AG08396 (cell line): ENCODE measurements at regions not wholly inside any gene's neighbourhood (a gene's known extent, or its start where the extent isn't known, plus 50 kb on each side); places are given as distances from the start of the nearest gene placed in this dataset.

Experiments
- DNase-seq: peaks from one replicate; pipeline ENCODE4 v3.0.0; 2012; ENCODE audit warnings: low spot score, mixed read lengths

DNA sequence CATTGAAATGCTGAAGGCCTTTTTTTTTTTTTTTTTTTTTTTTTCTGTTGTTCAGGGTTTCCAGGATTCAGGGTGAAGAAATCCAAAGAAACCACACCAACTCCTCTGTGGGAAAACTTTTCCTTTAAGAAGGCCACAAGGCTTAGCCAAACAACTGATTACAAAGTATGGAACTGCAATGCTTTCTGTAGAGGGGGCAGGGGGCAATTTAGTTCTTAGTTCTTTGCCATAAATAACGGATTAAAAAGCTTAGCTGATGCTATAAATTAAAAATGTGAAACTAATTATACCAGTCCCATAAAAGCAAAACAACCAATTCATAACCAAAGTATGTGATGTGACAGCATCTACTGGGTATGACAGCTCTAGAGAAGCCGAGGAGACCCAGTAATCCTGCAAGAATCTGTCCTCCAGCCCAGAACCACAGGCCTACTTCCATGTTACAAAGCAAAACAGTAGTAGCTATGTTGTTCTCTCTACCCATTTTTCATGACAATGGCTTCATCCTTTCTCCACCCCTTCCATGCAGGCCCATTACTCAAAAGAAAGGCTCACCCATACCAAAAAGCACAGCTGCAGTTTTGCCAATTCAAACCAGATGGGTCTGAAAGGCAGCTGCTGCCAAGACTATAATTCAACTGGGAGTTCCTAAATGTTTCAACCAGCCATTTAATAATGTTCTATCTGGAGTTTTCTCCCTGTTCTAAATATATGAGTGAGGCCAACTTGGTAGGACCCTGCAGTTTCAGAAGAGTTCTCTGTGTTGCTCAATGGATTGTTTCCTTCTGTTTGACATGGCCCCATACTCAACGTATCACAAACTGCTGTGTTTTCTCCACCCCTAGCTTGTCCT is 167.1 kb upstream of the ZFHX3 start:
- DNase-seq: peak; percentile 45

DNA sequence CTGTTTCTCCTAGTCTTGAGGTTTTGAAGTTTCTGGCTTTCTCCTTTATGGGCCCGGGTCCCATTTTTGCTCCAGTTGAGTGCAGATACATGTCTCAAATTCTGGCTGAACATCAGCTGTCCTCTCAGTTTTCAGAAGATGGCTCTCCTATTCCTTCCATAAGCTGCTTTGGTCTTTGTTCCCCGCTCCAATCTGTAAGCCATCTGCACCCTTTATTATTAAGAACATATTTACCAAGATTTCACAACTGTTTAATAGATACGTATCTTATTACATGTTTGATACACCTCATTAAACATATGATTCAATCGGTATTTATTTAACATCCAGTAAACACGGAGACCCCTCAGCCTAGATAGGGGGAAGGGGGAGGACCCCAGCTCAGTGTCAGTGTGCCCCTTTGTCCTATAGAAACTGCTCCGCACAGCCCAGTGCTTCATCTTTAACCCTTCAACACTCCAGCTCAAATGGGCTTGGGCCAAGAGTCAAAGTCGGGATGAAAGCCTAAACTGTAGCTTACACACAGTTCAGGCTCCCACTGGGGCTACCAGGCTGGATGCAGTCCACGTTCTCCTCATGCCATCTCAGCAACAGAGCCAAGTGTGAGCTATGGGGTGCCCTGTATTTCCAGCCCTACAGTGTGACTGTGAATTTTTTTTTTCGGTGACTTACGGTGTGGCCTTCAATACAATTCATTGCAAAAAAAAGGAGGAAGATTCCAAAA is 166.0 kb upstream of the ZFHX3 start:
- DNase-seq: no peak

DNA sequence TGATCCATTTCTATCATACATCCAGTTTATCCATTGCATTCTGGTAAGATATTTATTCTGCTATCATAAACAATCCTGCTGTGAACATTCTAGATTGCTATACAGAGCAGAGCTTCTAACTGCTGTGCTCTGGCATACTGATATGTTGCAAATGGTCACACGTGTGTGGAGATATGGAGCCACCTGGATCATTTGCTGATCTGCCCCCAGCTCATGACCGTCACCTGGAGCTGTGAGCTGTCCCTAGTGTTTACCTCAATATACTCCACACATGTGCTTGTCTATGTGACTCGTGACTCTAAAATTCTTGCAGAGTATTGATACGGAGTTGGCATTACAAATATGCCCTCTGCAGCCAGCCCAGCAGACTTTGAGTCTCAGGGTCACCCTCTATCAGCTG is 164.5 kb upstream of the ZFHX3 start:
- no peak for DNase-seq

DNA sequence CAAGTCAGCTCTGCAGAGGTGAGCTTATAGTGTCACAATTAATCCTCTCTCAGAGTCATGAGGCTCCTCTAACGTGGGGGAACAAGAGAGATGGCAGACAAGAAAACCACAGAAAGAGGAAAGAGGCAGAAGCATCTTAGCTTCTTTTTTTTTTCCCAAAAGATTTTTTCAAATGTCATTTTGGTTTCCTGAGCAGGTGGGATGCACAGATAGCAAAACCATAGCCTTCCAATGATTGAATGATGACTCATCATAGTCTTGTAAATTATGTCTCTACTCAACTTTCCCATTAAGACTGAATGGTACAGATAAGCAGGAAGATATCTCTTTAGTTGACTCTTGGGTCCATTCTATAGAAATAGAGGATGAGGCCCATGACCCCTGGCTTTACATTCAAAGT is 162.8 kb upstream of the ZFHX3 start:
- DNase-seq: no peak

DNA sequence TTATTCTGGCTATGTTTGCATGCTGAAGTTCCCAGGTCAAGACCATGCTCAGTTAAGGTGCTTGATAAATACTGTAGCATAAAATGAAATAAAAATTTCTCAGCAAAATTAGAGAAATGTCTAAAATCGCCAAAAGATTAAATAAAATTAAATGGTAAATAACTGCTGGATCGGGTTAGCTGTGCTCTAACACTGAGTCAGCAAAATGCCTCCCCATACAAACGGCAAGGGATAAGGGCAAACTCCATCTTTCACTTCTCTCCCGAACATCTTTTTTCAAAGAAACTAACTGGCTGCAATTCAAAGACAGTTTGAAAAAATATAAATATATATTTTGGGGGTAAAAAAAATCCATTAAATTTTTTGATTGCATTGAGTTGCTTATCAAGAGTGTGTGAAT is 162.2 kb upstream of the ZFHX3 start:
- no peak for DNase-seq

DNA sequence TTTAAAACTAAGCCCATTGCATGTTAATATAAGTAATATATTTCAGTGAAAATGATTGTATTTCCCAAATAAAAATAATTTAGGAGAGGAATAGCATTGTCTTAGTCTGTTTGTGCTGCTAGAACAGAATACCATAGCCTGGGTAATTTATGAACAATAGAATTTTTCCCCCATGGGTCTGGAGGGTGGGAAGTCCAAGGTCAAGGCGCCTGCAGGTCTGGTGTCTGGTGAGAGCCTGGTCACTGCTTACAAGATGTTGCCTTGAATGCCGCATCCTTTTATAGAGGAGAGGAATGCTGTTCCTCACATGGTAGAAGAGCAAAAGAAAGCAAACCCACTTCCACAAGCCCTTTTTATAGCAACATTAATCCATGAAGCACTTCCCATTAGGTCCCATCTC is 161.3 kb upstream of the ZFHX3 start:
- DNase-seq: no peak

DNA sequence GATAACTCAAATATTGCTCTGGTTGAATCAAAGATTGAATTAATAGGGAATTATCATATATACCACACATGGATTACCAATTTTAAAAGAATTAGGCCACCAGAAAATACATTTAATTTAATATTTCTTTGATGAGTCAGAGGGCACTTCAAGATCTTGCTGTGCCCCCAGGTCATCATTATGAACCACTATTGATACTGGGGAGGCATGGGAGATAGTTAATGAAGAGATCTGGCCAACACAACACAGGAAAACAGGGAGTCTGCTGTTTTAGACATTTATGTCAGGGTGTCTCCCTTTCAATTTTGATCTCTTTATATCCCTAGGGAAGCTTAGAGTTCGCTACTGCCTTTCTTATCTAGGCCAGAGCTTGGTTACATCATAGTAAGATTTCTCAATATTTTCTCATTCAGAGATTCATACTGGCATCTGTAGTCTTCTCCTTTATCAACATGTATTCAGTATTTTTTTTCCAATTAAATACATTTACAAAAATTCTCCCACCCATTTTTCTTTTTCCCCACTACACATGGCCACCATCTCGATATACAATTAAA is 158.3 kb upstream of the ZFHX3 start:
- DNase-seq: no peak

DNA sequence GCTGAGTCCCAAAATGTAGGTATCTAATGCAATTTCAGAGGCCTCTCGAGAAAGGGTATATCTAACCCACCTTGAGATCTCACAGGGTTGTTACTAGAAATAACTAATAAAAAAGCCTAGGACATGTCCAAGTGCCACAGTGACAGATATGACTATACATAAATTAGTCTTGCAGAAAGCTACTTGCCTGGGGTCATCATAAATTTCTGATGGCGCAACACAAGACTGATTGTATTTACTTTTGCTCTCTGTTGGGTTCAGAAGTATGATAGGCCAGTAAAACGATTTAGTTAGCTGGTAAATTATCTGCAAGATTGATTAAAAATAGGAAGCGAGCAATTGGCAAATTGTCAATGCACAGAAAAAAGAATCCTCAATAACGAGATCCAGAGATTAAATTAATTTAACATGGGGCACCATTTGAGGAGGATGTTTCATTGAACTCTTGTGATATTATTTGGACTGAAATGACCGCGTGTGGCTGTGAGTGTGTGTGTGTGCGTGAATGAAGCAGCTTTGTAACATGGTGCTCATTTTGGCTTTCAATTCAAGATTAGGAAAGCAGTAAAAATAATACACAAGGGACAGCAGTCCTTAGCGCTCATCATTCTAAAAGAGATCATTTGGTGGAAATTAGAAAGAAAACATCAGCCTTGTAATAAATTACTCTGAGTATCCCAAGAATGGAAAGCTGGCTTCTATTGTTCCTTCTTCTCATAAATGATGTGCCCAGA is 157.4 kb upstream of the ZFHX3 start:
- no peak for DNase-seq

DNA sequence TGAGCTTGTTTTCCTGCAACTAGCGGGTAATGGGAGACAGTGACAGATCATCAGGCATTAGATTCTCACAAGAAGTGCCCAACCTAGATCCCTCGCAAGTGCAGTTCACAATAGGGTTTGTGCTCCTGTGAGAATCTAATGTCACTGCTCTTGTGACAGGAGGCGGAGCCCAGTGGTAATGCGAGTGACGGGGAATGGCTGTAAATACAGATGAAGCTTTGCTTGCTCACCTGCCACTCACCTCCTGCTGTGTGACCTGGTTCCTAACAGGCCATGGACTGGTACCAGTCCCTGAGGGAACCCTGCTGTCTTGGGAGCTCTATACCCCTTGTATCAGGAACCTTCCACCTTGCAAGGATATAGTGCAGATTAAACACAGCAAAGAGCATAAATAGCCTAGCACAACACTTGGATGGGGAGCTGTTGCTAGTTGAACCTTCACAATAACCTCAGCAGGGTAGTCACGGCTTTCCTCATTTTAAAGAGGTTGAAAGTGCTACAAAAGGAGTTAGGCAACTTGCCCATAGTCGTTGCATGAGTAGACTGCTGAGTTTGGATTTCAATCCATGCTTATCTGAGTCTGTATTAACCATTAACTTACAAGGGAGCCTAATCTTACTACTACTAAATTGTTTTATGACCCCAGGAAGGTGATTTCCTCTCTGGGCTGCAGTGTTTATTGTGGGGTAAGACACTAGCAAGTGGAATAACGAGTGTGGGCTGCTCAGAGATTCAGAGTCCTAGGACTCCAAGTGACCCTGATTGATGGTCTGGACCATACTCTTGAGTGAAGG is 156.6 kb upstream of the ZFHX3 start:
- no peak for DNase-seq

DNA sequence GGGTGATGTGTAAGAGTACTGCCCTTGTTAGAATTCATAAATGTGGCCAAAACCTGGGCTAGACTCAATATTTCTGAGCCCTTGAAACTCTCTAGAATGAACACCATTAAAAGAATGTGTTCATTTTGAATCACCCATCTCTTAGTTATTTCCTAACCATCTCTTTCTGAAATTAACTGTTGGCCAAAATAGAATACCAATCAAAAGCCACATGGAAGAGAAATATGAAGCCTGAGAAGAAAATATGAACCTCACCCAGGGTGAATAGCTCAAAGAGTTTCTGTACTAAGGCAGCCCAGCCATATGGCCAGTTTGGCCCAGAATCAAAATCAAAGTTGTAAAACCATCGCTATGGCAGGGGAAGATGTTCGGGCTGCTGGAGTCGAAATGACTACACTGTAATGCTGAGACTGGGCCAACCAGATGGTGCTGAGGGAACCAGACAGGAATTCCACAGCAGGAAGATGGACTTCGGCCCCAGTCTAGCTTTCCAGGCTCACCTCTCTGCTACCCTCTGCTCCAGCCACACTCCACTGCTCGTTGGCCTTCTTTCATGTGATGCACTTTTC is 154.3 kb upstream of the ZFHX3 start:
- DNase-seq: peak; percentile 67

DNA sequence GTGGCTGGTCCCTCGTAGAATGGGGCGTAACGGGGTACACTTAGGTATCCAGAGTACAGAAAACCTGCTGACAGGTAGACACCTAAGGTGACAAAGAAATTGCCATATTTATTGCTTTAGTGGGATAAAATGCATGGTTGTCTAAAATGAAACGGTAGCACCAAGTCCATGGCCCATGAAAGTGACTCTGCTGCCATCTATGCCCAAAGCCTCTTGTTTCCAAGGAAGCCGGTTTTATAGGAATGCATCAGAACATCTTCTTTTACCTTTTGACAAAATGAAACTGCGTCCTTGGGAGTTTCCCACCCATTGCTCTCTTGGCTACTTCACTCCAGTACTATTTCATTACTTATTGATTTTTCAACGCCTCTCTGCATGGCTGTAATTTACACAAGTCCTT is 151.3 kb upstream of the ZFHX3 start:
- no peak for DNase-seq

DNA sequence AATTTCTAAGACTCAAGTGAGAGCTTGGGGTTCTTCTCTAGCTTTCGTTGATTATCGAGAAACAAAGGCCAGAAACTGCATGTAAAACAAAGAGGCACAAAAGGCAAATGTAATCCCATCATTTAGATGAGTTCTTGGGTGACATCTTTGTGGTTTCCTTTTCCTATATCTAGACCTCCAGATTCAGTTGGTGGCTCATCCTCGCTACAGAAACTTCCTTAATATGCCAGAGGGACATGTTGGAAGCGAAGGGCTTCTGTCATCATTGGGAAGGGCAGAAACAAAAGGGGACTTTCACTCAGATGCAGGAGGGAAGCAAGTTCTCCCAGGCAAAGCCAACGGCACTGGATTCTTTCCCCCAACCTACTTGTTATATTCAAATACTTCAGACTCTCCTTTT is 150.6 kb upstream of the ZFHX3 start:
- no peak for DNase-seq

DNA sequence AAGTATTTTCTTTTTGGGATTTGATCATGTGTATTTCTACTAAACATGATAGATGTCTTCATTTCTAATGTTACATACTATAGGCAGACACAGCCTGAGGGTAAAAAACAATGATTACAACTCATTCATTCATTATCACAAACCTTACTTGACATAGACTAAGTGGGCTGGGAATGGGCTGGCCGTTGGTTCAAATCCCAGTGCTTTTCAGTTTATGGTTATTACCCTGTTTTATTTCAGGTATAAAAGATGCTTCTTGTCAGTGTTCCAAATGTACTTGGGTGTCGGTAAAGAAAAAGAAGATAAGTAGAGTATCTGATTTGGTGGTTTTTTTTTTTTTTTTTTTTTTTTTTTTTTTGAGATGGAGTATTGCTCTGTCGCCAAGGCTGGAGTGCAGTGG is 149.7 kb upstream of the ZFHX3 start:
- DNase-seq: no peak

DNA sequence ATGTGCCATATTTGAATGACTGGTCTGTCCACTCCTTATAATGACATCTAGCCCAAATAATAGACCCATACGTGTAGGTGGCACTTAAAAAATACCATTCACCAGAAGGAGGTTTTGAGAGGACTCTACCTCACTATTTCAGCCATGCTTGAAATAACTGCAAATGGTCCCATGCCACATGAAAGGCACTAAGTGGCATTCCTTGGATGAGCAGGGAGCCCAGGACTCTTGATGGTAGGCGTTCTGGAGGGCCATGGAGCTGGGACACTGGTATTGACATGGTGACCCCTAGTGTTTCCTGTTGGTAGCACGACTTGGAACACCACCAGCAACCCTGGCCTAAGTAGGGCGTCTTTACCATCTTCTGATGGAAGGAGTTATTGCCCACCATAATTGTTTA is 148.7 kb upstream of the ZFHX3 start:
- peak; percentile 63 for DNase-seq

DNA sequence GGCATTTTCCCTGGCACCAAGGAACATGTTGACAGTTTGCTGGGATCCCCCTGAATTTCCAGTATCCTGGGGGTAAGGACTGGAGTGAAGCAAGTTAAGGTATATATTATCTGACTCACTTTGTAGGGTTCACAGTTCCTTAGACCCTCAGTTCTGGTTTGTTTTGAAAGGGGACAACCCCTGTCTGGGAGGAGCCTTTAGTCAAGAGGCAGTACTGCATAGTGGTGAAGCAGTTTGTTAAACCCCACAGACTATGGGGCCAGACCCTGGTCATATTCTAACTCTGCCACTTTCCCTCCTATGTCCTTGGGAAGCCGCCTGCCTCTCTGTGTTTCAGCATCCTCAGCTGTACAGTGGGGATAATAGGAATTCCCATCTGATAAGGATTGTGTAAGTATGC is 145.5 kb upstream of the ZFHX3 start:
- no peak for DNase-seq

DNA sequence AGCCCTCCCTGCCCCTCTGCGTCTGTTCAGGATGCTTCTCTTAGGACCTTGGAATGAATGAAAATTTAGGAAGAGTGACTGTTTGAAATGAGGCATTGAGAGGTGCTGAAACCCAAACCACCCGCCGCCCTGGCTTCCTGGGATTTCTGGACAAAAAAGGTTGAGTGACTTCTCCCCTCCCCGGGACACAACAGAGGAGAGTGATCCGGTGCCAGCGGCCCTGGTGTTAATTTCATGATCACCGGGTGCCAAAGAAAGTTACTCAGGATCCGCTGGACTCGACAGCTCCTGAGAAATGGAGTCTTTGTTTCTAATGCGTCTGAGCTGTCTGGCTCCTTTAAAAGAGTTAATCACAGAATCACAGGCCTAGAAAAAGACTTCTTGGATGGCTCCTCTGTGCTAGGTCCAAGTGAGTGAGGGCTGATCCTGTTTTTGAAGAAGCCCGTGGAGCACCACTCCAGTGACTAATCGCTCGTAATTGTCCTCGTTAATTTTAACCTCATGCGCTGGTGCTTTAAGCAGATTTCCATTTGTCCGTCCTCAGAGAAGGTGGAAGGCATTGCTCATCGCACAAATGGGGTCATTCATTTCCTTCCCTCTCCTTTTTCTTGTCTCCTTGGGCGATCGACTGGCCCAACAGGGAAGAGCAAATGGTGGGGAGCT is 144.4 kb upstream of the ZFHX3 start:
- no peak for DNase-seq

DNA sequence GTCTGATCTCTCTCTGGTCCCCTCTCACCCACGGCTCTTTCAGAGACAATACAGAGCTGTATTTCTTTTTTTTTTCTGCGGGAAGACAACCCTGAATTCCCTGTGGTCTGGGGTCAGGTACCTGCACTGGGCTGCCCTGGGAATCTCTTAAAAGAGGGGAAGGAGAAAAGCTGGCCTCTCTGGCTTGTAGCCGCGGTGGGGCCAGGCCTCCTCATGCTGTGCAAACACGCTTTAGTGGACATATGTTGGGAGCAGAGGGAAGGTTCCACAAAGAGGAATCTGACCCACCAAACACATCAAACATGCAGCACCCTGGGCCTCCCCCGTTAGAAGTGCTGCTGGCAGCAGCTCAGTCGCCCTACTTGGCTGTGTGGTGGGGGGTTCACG is 143.7 kb upstream of the ZFHX3 start:
- no peak for DNase-seq

DNA sequence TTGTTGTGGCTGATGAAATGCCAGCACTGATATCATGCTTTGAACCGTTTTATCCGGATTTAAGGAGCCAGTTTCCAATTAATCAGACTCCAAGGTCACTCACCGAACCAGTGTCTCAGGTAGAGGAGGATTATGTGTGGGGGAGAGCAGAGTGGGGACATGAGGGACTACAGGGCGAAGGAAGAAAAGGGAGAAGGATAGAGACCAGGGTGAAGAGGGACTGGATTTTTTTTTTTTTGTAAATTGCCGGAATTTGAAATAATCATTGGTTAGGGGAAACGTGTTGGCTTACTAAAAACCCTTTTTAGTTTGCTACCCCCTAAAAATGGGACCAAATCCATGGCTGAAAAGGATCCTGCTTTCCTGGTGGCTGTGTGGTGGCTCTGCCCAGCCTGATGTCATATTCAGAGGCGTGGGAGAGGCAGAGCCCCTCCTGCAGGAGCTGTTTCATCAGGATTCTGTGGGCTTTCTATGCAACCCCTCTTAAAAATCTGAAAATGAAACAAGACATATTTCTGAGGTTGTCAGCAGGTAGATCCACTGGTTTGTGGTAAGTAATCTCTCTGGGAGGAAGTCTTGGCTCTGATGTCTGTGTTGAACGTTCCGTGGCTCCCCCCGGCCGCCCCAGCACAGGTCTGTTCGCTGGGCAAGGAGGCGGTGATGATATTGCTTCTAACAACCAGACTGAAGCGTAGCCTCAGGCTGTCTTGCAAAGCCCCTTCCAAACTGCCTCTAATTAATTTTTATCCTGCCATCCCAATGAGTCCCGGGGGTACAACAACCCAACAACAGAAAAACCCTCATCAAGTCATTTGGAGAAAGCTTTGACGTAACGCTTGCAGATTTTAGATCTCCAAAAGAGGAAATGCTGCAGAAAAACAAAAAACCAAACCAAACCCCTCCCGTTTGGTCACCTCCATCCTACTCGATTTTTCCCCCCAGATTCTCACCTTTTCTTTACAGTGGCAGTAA is 143.0 kb upstream of the ZFHX3 start:
- no peak for DNase-seq

DNA sequence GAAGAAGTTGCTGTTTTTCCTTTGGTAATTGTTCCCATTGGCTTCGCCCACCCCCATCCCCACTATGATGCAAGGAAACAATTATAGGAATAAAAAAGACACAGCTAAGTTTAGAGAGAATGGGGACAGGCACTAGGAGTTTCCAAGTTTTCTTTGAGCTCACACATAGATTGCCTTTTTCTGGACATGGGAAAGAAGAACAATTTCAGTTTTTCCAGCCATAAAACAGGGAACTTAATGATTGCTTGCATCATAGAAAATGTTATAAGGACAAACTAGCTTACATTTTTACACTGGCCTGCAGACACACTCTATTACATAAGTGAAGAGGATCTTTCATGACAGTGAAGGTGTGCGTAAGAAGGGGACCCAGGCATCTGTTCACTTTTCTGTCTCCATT is 142.3 kb upstream of the ZFHX3 start:
- no peak for DNase-seq

DNA sequence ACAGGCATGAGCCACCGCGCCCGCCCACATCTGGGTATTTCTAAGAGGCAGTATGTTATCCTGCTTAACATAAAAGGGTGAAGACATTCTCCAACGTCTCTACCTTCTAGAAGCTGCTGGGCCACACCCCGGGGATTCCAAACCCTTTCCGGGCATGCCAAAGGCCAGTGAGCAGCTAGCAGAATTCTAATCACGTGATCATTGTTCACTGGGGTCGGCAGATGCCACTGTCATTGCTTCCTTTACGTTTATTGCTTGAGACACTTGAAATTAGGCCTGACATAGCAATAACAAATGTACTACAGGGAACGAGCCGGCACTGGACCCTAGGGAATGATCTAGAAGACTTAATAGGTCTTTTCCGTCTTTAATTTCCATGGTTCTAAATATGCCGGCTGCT is 141.2 kb upstream of the ZFHX3 start:
- no peak for DNase-seq
